ENCODE measurements at regions not wholly inside any gene's neighbourhood (a gene's known extent, or its start where the extent isn't known, plus 50 kb on each side); places are given as distances from the start of the nearest gene placed in this dataset.

- no peak for TF ChIP-seq CTCF (IDR thresholded peaks at IDR 0.05; ENCODE audit: low read depth, low read length)
- TF ChIP-seq EZH2phosphoT487 (IDR thresholded peaks at IDR 0.05; ENCODE audit: low read depth): no peak
Observed at GRCh38 chr2:15871239-15871783, 69.0 kb upstream of the MYCN start.

Measured in OCI-LY3 (cell line).